DOHH2 (cell line): ENCODE measurements at regions not wholly inside any gene's neighbourhood (a gene's known extent, or its start where the extent isn't known, plus 50 kb on each side); places are given as distances from the start of the nearest gene placed in this dataset.
"Not testable (repeated sequence)": the region's sequence is repeated elsewhere in the genome, so short reads cannot be mapped to it uniquely, and the experiment has no call there.

Source experiments
- H3F3A ChIP-seq: fragments of 200-600 bp; sonication (generic), shearing (Covaris generic); 2 replicates; pipeline ENCODE4 v1.6.0; 2016; ENCODE audit warnings: antibody characterized with exemption, mild to moderate bottlenecking; ENCODE audit not compliant: control insufficient read depth, insufficient read depth
- H3K27ac ChIP-seq: fragments of 200-600 bp; sonication (generic); 2 replicates; pipeline ENCODE4 v1.5.1; 2014; ENCODE audit warnings: low read depth, mild to moderate bottlenecking, low read length, moderate library complexity
- H3K27me3 ChIP-seq: fragments of 200-600 bp; sonication (generic); 2 replicates; pipeline ENCODE4 v1.6.1; 2014; ENCODE audit warnings: mild to moderate bottlenecking, low read length, mixed read lengths; ENCODE audit not compliant: control insufficient read depth
- H3K36me3 ChIP-seq: fragments of 200-600 bp; sonication (generic); 2 replicates; pipeline ENCODE4 v1.6.1; 2014; ENCODE audit warnings: mild to moderate bottlenecking, low read length, moderate library complexity, mixed read lengths; ENCODE audit not compliant: control insufficient read depth
- H3K4me1 ChIP-seq: fragments of 200-600 bp; sonication (generic); 2 replicates; pipeline ENCODE4 v1.6.1; 2014; ENCODE audit warnings: mild to moderate bottlenecking, low read length, mixed read lengths; ENCODE audit not compliant: control insufficient read depth
- H3K4me2 ChIP-seq: fragments of 200-600 bp; sonication (generic); 2 replicates; pipeline ENCODE4 v1.6.0; 2014; ENCODE audit warnings: mild to moderate bottlenecking, low read length, moderate library complexity
- H3K4me3 ChIP-seq: fragments of 200-600 bp; sonication (generic); 2 replicates; pipeline ENCODE4 v1.5.1; 2014; ENCODE audit warnings: mild to moderate bottlenecking, low read length, mixed read lengths
- H3K79me2 ChIP-seq: fragments of 200-600 bp; sonication (generic); 2 replicates; pipeline ENCODE4 v1.6.1; 2014; ENCODE audit warnings: mild to moderate bottlenecking, low read length, mixed read lengths; ENCODE audit not compliant: control insufficient read depth
- H3K9me2 ChIP-seq: fragments of 200-600 bp; sonication (generic); replicated peaks from 2 replicates; pipeline ENCODE4 v1.6.1; 2014; ENCODE audit warnings: mild to moderate bottlenecking, low read length, mixed read lengths; ENCODE audit not compliant: control insufficient read depth
- H3K9me3 ChIP-seq: fragments of 200-600 bp; sonication (generic); 2 replicates; pipeline ENCODE4 v1.6.1; 2014; ENCODE audit warnings: antibody characterized with exemption, low read length, mixed read lengths; ENCODE audit not compliant: control insufficient read depth, insufficient read depth
- H4K20me1 ChIP-seq: fragments of 200-600 bp; sonication (generic); 2 replicates; pipeline ENCODE4 v1.6.0; 2014; ENCODE audit warnings: low read depth, mild to moderate bottlenecking, antibody characterized with exemption, low read length, moderate library complexity; ENCODE audit not compliant: control insufficient read depth, insufficient read depth

DNA sequence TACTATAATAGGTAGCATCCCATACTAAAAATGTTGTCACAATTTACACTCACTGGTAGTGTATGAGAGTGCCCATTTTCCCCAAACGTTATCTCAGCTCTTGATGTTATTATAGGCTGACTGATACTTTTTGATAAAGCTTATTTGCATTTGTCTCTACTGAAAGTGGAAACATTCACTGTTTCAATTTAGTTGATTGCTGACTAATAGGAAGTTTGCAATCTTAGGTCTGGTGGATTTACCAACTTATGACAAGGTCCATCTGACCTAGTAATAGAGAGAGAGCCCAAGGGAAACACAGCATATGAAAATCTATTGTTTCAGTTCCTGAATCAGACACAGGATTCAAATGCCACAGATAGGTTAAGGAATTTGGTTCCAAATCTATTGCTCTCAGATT lies 97.2 kb upstream of the NBPF9 start:
- not testable (repeated sequence) for H3K4me2 ChIP-seq, H3K27ac ChIP-seq, H3K79me2 ChIP-seq

DNA sequence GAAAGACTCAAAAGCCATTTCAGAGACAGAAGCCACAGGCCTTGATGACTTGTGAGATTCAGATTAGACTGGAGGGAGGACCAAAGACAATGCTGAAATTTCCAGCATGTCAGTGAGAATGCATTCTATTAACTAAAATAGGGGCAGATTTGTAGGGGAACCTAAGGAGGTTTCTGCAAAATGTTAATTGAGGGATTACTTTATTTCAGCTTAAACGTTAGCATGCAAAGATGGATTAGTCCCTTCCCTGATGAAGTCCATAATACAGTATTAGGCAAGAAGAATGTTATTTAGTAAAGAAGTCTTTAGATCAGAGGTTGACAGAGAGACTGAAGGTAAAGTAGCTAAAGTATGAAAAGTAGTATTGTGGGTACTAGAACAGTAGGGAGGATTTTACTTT lies 98.9 kb upstream of the NBPF9 start:
- not testable (repeated sequence) for H3K9me2 ChIP-seq, H3K4me1 ChIP-seq, H3K4me2 ChIP-seq, H3K36me3 ChIP-seq, H3K9me3 ChIP-seq, H3K27ac ChIP-seq, H3F3A ChIP-seq, H3K27me3 ChIP-seq, H3K4me3 ChIP-seq, H3K79me2 ChIP-seq, H4K20me1 ChIP-seq

More for the DNA sequence above, 97.2 kb upstream of the NBPF9 start:
- H3F3A ChIP-seq, H3K4me3 ChIP-seq, H3K4me1 ChIP-seq, H4K20me1 ChIP-seq, H3K27me3 ChIP-seq, H3K9me2 ChIP-seq, H3K9me3 ChIP-seq, H3K36me3 ChIP-seq: not testable (repeated sequence)

DNA sequence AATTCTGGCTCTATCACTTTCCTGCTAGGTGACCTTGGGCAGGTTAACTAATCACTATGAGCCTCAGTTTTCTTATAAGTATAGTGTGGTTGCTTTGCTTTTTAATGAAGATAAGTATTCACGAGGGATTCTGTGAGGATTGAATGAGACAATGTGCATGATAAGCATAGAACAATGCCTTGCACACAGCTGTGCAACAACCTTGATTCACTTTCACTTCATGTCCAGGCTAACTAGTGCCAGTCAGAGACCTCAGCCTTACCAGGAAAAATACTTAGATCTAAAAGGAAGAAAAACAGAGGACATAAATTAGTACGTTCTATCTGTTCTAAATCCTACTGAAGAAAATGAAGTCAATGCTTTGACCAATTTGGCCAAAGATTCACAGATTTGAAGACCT lies 101.0 kb upstream of the NBPF9 start:
- H3K27ac ChIP-seq, H3K9me3 ChIP-seq, H3K36me3 ChIP-seq, H3K27me3 ChIP-seq, H3K4me1 ChIP-seq, H3F3A ChIP-seq, H3K79me2 ChIP-seq, H3K4me3 ChIP-seq, H3K9me2 ChIP-seq, H3K4me2 ChIP-seq, H4K20me1 ChIP-seq: not testable (repeated sequence)

DNA sequence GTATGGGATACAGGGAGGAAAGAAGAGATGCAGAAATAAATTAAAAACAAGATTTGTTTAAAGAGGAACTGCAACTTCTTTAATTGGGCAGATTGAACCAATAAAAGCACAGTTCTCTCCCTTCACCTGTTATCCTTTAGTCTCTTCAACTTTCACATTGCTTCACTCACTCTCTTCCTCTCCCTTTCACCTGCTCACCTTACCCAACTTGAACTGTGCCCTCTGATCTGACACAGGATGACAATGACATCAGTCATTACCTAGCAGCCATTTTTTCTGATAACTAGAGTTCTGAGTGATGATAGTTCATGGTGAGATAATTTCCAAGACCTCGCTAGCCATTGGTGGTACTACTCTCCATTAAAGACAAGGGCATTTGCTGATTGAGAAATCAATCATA lies 105.5 kb upstream of the NBPF9 start:
- H3K9me3 ChIP-seq, H4K20me1 ChIP-seq, H3K4me1 ChIP-seq, H3K27ac ChIP-seq, H3K4me3 ChIP-seq, H3K36me3 ChIP-seq, H3K79me2 ChIP-seq, H3K9me2 ChIP-seq, H3F3A ChIP-seq, H3K27me3 ChIP-seq, H3K4me2 ChIP-seq: not testable (repeated sequence)

DNA sequence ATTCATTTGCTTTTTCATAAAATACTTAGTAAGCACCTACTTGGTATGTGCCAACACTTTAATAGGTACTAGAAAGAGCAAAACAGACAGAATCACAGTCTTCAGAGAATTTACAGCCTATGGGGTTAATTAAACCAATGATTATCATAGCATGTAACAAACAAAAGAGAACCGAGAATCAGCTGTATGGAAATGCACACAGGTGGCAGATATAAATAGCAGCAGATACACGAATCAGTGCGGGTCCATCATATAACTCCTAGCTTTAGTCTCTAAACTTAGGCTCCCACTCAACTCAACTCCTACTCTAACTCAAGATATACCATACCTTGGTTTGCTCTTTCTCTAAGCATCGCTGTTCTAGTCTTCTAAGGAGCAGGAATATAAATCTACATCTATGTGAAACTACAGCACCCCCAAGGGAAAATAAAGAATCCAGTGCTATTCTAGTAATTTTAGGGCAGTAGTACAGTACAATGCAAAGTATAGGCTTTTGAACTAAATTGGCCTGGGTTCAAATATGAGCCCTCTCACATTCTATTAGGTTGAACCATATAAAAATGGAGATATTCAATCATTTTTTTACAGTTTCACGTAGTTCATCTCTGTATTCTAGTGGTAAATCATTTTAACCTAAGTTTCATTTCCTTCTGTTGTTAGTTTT lies 108.5 kb upstream of the NBPF9 start:
- not testable (repeated sequence) for H3K27me3 ChIP-seq, H3K9me2 ChIP-seq, H3K9me3 ChIP-seq, H3K79me2 ChIP-seq, H3F3A ChIP-seq, H4K20me1 ChIP-seq, H3K36me3 ChIP-seq, H3K27ac ChIP-seq, H3K4me3 ChIP-seq, H3K4me1 ChIP-seq, H3K4me2 ChIP-seq

DNA sequence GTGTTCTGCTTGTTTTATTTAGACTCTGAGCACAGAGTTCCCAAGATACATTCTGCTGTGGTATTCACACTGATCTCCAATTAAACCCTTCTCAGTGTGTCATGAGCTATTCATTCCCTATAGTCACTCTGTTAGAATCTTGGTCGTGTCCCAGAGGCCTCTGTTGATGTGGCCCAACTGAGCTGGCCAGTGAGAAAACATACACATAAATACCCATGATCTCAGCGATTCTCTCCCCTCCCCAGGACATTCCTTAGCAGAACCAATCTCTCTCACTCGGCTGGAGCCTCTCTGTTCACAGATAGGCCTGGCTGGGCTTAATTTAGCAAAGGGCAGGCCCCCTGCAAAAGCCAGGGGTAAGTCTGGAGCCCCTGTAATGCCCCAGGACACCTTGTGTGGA lies 109.6 kb upstream of the NBPF9 start:
- not testable (repeated sequence) for H4K20me1 ChIP-seq, H3K79me2 ChIP-seq, H3K9me3 ChIP-seq, H3K4me1 ChIP-seq, H3K36me3 ChIP-seq, H3F3A ChIP-seq, H3K4me2 ChIP-seq, H3K9me2 ChIP-seq, H3K4me3 ChIP-seq, H3K27me3 ChIP-seq, H3K27ac ChIP-seq

DNA sequence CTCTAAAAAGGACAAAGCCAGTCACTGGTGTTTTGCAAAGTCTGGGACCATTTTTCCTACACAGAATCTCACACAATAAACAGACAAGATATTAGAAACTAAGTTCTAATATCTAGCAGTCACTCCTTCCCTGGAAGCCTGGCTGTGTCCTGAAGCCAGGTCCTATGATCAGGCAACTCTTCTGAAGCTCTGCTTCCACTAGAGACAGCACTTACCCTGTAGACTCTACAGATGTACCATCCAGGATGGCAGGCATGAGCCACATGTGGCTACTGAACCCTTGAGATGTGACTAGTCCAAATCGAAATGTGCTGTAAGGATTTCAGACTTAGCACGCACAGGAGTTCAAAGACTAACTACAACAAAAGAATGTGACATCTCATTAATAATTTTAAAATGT lies 110.3 kb upstream of the NBPF9 start:
- H3K4me1 ChIP-seq, H3F3A ChIP-seq, H3K4me3 ChIP-seq, H3K36me3 ChIP-seq, H3K27ac ChIP-seq, H3K4me2 ChIP-seq, H3K27me3 ChIP-seq, H3K9me3 ChIP-seq, H4K20me1 ChIP-seq, H3K9me2 ChIP-seq, H3K79me2 ChIP-seq: not testable (repeated sequence)

DNA sequence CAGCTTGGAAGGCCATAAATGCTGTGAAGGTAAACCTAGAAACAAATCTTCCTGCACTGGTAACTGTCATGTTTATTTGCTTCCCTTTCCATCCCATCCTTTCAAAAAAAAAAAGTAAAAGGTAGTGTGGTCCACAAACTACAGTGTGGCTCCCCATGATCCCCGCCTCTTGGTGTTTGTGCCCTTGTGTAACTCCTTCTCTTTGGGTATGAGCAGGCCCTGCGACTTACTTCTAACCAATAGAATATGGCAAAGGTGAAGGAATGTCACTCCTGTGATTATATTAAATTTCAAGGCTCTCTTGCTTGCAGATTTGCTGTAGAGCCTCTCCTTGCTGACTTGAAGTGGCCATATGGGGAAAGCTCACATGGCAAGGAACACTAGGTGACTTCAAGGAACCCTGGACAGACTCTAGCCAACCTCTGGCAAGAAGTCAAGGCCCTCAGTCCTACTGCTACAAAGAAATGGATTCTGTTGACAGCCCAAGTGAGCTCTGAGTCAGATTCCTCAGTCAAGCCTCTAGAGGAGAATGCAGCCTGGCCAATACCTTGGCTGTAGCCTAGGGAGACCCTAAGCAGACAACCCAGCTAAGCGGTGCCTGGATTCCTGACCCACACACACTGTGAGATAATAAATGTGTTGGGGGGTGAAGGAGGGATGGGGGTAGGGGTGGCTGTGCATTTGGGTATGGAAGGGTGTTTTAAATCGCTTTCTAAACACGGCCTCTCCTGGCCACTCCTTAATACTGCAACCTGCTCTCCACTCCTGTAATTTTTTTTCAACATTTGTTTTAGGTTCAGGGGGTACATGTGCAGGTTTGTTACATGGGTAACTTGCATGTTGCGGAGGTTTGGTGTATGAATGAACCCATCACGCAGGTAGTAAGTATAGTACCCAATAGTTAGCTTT lies 115.0 kb upstream of the NBPF9 start:
- H3K36me3 ChIP-seq, H3K9me3 ChIP-seq, H3K27me3 ChIP-seq, H3K4me3 ChIP-seq, H3F3A ChIP-seq, H3K27ac ChIP-seq, H3K79me2 ChIP-seq, H3K4me2 ChIP-seq, H3K9me2 ChIP-seq, H4K20me1 ChIP-seq, H3K4me1 ChIP-seq: not testable (repeated sequence)
